HEK293T (cell line): ENCODE measurements at regions not wholly inside any gene's neighbourhood (a gene's known extent, or its start where the extent isn't known, plus 50 kb on each side); places are given as distances from the start of the nearest gene placed in this dataset.

Source experiments
- CTCF ChIA-PET: fragments of 350-600 bp; formaldehyde crosslinking; extraction: SDS; loops from one replicate; lab custom pipeline; 2021; ENCODE audit warnings: antibody characterized with exemption, inconsistent platforms; lab: Yijun Ruan, JAX
- POLR2A ChIA-PET: fragments of 350-600 bp; formaldehyde crosslinking; extraction: SDS; loops from one replicate; lab custom pipeline; 2020; ENCODE audit warnings: antibody characterized with exemption, inconsistent platforms; lab: Yijun Ruan, JAX
- DNase-seq: peaks from one replicate; pipeline ENCODE4 v3.0.0; 2012; ENCODE audit warnings: mixed read lengths; ENCODE audit errors: extremely low spot score
- ARNT ChIP-seq: fragments of 450-650 bp; IDR thresholded peaks from 2 replicates; pipeline ENCODE4 v1.6.1; 2017; ENCODE audit warnings: mild to moderate bottlenecking
- BHLHE40 ChIP-seq: fragments of 450-650 bp; IDR thresholded peaks from 2 replicates; pipeline ENCODE4 v1.6.1; 2016; ENCODE audit warnings: mild to moderate bottlenecking, moderate library complexity, borderline replicate concordance
- CTBP1 ChIP-seq: fragments of 450-650 bp; IDR thresholded peaks from 2 replicates; pipeline ENCODE4 v1.6.1; 2016; ENCODE audit warnings: borderline replicate concordance
- ELF4 ChIP-seq: fragments of 450-650 bp; IDR thresholded peaks from 2 replicates; pipeline ENCODE4 v1.6.1; 2017; ENCODE audit warnings: antibody characterized with exemption
- FOXA1 ChIP-seq: fragments of 450-650 bp; IDR thresholded peaks from 2 replicates; pipeline ENCODE4 v1.6.1; 2016; ENCODE audit warnings: mild to moderate bottlenecking
- FOXK2 ChIP-seq: fragments of 450-650 bp; IDR thresholded peaks from 2 replicates; pipeline ENCODE4 v1.6.1; 2016; ENCODE audit warnings: mild to moderate bottlenecking
- FOXM1 ChIP-seq: fragments of 450-650 bp; IDR thresholded peaks from 2 replicates; pipeline ENCODE4 v1.6.1; 2017; ENCODE audit warnings: mild to moderate bottlenecking, borderline replicate concordance
- HDGF ChIP-seq: fragments of 450-650 bp; IDR thresholded peaks from 2 replicates; pipeline ENCODE4 v1.6.1; 2017; ENCODE audit warnings: antibody characterized with exemption, borderline replicate concordance
- L3MBTL2 ChIP-seq: fragments of 450-650 bp; conservative IDR thresholded peaks from 2 replicates; pipeline ENCODE4 v1.6.1; 2016; ENCODE audit warnings: mild to moderate bottlenecking
- LEF1 ChIP-seq: fragments of 450-650 bp; IDR thresholded peaks from 2 replicates; pipeline ENCODE4 v1.6.1; 2017; ENCODE audit warnings: mild to moderate bottlenecking, borderline replicate concordance
- NFRKB ChIP-seq: fragments of 450-650 bp; IDR thresholded peaks from 2 replicates; pipeline ENCODE4 v1.6.1; 2016; ENCODE audit warnings: mild to moderate bottlenecking, moderate library complexity
- PKNOX1 ChIP-seq: fragments of 450-650 bp; IDR thresholded peaks from 2 replicates; pipeline ENCODE4 v1.6.1; 2016
- SP1 ChIP-seq: fragments of 450-650 bp; IDR thresholded peaks from 2 replicates; pipeline ENCODE4 v1.6.1; 2017
- SUZ12 ChIP-seq: fragments of 450-650 bp; IDR thresholded peaks from 2 replicates; pipeline ENCODE4 v1.6.1; 2016; ENCODE audit warnings: mild to moderate bottlenecking
- TARDBP ChIP-seq: fragments of 450-650 bp; IDR thresholded peaks from 2 replicates; pipeline ENCODE4 v1.6.1; 2016
- ZNF384 ChIP-seq: fragments of 450-650 bp; IDR thresholded peaks from 2 replicates; pipeline ENCODE4 v1.6.1; 2016

GRCh38 chr2:172285760-172286159 is 141.6 kb upstream of the ITGA6 start:
- TF ChIP-seq SP1 = no peak
- TF ChIP-seq FOXA1 = no peak
- TF ChIP-seq ELF4 = no peak
- TF ChIP-seq ZNF384 = no peak
- TF ChIP-seq ARNT = no peak
- TF ChIP-seq SUZ12 = no peak
- TF ChIP-seq L3MBTL2 = no peak
- no peak for DNase-seq
- POLR2A ChIA-PET = no interaction called here
- CTCF ChIA-PET = interaction anchor here (0.9 kb wide), 1 partner anchor 181 kb away, joined by 3 read pairs; no protein-coding TSS in a partner anchor

DNA sequence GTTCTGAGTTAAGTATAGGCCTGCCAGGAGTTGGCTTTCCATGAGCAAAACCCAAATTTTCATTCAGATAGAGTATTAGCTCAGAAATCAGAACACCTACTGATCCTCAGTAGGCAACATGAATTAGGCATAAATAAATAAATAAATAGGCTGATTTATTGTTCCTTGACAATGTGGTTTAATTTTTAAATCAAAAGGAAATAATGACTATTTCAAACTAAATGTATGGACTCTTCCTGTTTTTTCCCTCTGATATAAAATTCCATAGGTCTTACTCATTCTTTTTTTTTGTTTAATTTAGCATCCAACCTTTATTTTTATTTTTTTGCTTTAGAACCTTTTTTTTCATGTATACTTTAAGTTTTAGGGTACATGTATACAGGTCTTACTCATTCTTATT is 140.2 kb upstream of the ITGA6 start:
- TF ChIP-seq ARNT (no peak), FOXK2 (no peak), PKNOX1 (no peak), FOXM1 (no peak), NFRKB (no peak), ZNF384 (no peak), SUZ12 (no peak), HDGF (no peak), LEF1 (no peak), SP1 (no peak), FOXA1 (no peak), BHLHE40 (no peak)
- POLR2A ChIA-PET = no interaction called here
- CTCF ChIA-PET = interaction anchor here (0.6 to 0.8 kb wide), 2 partner anchors 10 to 1035 kb away, joined by 3 to 5 read pairs; no protein-coding TSS in a partner anchor
- no peak for DNase-seq

DNA sequence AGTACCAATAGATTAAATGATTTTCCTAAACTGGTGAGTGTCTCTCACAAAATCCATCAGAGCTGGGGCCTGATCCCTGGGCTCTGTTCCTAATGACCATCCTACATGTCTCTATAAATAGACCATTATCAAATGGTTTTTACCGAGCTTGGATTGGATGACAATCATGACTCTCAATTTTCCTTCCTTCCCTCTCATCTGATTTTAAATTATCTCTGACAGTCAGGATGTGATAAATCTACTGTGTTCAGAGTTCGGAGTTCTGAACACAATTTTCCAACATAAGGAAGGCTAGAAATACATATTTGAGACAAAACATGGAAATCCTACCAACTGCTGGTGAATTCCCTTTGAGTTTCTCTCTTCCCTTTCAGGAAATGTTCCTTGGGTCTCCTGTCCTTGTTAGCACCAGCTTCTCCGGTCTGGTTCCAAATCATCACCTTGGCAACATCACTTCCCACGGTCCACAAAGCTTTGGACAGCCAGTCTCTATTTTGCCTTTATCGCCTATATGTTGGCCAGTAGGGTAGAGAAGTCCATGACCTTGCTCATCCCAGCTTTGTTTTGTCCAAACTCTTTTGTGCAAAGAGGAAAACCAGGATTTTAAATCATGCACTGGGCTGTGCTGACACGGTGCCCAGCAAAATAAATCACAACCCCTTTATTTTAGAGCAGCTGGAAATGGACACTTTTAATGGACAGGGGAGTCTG is 139.6 kb upstream of the ITGA6 start:
- POLR2A ChIA-PET = no interaction called here
- TF ChIP-seq FOXM1 (no peak), HDGF (no peak), ARNT (no peak), L3MBTL2 (no peak), CTBP1 (no peak), SUZ12 (no peak), FOXA1 (no peak), ZNF384 (no peak), LEF1 (no peak), PKNOX1 (no peak), NFRKB (no peak), BHLHE40 (no peak), FOXK2 (no peak), SP1 (no peak), ELF4 (no peak)
- CTCF ChIA-PET = no interaction called here
- DNase-seq = no peak

DNA sequence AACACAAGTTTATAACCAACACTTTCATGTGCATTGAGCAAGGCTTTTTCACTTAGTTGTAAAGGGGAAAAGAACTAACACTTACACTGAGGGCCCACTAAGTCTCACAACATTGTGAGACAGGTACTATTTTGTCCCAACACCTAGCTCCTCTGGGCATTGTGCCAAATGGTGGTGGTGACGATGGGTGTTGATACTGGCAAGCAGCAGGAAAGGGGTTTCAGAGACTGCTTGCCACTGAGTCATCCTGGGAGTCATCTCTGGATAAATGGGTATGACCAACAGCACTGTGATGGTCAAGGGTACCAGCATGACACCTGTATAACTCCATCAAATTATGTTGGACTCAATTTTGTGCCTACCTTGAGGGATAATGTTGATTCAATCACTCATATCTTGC is 138.8 kb upstream of the ITGA6 start:
- DNase-seq = no peak
- ChIA-PET CTCF (no interaction called here), POLR2A (no interaction called here)
- TF ChIP-seq CTBP1 = no peak
- no peak for TF ChIP-seq SP1
- TF ChIP-seq NFRKB = no peak
- no peak for TF ChIP-seq ARNT
- TF ChIP-seq SUZ12 = no peak
- TF ChIP-seq FOXA1 = no peak
- TF ChIP-seq L3MBTL2 = no peak
- TF ChIP-seq HDGF = no peak
- TF ChIP-seq TARDBP = no peak
- no peak for TF ChIP-seq ELF4
- no peak for TF ChIP-seq ZNF384
- TF ChIP-seq PKNOX1 = no peak
- no peak for TF ChIP-seq BHLHE40
- TF ChIP-seq FOXM1 = no peak
- TF ChIP-seq FOXK2 = no peak
- no peak for TF ChIP-seq LEF1

DNA sequence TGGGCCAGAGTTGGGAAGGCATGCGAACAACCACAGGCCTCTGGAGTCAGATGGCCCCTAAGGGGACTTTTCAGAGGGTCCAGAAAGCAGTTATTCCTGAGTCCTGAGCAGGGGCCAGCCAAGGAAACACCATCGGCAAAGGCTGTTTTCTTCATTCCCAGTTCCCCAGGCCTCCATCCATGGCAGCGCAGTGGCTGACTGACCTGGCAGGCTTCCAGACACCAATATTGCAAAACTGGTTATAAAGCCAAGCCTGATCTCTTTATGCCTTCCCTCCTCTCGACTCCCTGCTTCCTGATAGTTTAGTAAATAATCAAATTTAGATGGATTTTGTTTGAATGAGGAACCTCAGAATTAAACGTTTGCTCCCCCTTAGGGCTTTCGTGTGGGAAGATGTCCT is 133.4 kb upstream of the ITGA6 start:
- no peak for DNase-seq
- CTCF ChIA-PET = no interaction called here
- TF ChIP-seq SUZ12 (no peak), CTBP1 (no peak), ARNT (no peak), SP1 (no peak), TARDBP (no peak)

DNA sequence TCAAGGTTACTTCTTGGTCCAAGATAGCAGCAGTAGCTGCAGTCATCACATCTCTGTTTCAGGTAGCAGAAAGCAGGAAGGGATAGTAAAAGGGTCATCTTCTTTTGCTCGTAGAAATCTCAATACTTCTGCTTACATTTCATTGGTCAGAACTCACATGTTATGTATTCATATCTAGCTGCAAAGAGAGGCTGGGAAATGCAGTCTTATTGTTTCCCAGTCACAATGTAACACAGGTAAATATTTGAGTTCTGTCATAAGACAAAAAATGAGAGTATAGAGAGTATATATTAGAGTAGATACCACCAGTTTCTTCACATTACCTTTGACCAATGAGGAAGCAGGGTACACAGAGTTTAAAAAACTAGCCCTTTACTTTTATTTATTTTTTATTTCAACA is 132.4 kb upstream of the ITGA6 start:
- POLR2A ChIA-PET = no interaction called here
- CTCF ChIA-PET = no interaction called here
- TF ChIP-seq PKNOX1 (no peak), SP1 (no peak), NFRKB (no peak), FOXM1 (no peak), FOXA1 (no peak), ARNT (no peak), ZNF384 (no peak), ELF4 (no peak), LEF1 (no peak)
- DNase-seq = no peak

More for the DNA sequence above, 133.4 kb upstream of the ITGA6 start:
- POLR2A ChIA-PET = no interaction called here
